ENCODE measurements at regions not wholly inside any gene's neighbourhood (a gene's known extent, or its start where the extent isn't known, plus 50 kb on each side); places are given as distances from the start of the nearest gene placed in this dataset.
"Not testable (repeated sequence)": the region's sequence is repeated elsewhere in the genome, so short reads cannot be mapped to it uniquely, and the experiment has no call there.

DNA sequence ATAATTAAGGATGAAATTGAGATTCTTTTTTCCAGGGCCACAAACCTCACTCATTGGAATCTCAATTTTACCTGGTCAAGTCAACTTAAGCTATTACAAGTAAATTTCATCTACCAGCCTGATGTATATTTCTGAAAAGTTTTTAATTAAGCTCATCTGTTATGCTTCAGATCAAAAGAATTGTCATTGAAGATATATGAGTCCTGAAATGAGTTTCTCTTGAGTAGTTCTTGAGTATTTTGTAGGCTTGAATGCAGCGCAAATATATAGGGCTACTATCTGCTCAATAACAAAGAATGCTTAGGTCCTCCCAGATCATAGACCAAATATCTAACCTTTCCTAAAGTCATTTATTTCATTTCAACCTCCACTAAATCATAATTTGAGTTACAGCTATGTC lies 482.2 kb upstream of the ST8SIA4 start:
- Mint-ChIP-seq H3K9me3 (no peaks in the 10 kb centered on the region), H3K4me3 (no peak overlapping the region), H3K4me1 (no peaks in the 10 kb centered on the region), H3K27ac (no peak overlapping the region), H3K36me3 (no peaks in the 10 kb centered on the region), H3K27me3 (no peaks in the 10 kb centered on the region)
- DNase-seq, result no peak
- CTCF ChIA-PET, result no interaction called here

GRCh38 chr5:101370181-101370580 lies 467.1 kb upstream of the ST8SIA4 start:
- CTCF ChIA-PET, result no interaction called here
- H3K4me3 Mint-ChIP-seq, result no peak overlapping the region
- H3K27me3 Mint-ChIP-seq, result no peaks in the 10 kb centered on the region
- H3K27ac Mint-ChIP-seq, result no peak overlapping the region
- no peak for DNase-seq
- no peaks in the 10 kb centered on the region for H3K36me3 Mint-ChIP-seq
- H3K4me1 Mint-ChIP-seq, result no peaks in the 10 kb centered on the region
- H3K9me3 Mint-ChIP-seq, result no peaks in the 10 kb centered on the region

GRCh38 chr5:101364469-101364868 lies 461.4 kb upstream of the ST8SIA4 start:
- H3K4me1 Mint-ChIP-seq, result no peaks in the 10 kb centered on the region

GRCh38 chr5:101362067-101362466 lies 459.0 kb upstream of the ST8SIA4 start:
- Mint-ChIP-seq H3K4me1 (no peaks in the 10 kb centered on the region), H3K36me3 (no peaks in the 10 kb centered on the region), H3K9me3 (no peaks in the 10 kb centered on the region), H3K4me3 (no peak overlapping the region), H3K27me3 (no peaks in the 10 kb centered on the region), H3K27ac (no peak overlapping the region)
- no peak for DNase-seq
- CTCF ChIA-PET, result no interaction called here

More at GRCh38 chr5:101364469-101364868, 461.4 kb upstream of the ST8SIA4 start:
- Mint-ChIP-seq H3K36me3 (no peaks in the 10 kb centered on the region), H3K27me3 (no peaks in the 10 kb centered on the region), H3K9me3 (no peaks in the 10 kb centered on the region), H3K27ac (no peak overlapping the region), H3K4me3 (no peak overlapping the region)
- DNase-seq, result no peak
- CTCF ChIA-PET, result no interaction called here

DNA sequence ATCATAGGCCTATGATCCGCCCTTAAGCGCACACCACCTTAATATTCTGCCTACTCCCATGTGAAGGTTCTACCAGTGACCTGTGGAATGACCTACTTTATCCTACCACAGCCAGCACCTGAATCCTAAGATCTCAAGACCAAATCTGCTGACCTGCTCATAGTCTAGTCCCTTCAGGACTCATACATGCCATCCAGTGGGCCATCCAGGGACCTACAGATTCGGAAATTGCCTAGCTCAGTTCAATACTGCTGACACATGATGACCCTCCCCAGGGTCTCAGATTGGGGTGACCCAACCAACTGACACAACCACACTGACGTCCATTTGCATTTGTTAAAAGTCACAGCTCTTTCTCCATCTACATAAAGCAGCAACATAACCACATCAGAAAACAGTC lies 443.8 kb upstream of the ST8SIA4 start:
- Mint-ChIP-seq H3K36me3 (no peaks in the 10 kb centered on the region), H3K27me3 (no peaks in the 10 kb centered on the region), H3K4me1 (no peaks in the 10 kb centered on the region), H3K4me3 (no peak overlapping the region), H3K27ac (no peak overlapping the region), H3K9me3 (peaks cover 2% of the 10 kb centered on the region)
- no peak for DNase-seq
- CTCF ChIA-PET, result no interaction called here

DNA sequence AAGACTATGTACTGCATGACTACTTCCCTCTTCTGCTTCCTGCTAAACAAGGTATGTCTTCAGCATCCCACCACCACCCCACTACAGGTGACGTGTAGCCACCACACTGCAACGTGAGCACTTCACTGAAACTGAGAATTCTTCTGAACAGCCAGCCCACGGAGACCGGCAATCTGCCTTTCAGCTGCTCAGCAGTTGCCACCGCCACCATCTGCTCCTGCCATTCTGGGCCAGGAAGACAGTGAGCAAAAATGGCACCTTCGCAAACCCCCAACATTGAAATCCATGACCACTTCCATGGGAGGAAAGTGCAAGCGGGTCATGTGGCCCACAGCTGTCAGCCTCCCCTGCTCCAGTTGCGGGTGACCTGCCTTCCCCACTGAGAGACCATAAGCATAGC lies 443.4 kb upstream of the ST8SIA4 start:
- Mint-ChIP-seq H3K4me1 (no peaks in the 10 kb centered on the region), H3K27ac (no peak overlapping the region), H3K9me3 (peaks cover 2% of the 10 kb centered on the region), H3K36me3 (no peaks in the 10 kb centered on the region), H3K4me3 (no peak overlapping the region), H3K27me3 (no peaks in the 10 kb centered on the region)
- no peak for DNase-seq
- CTCF ChIA-PET, result no interaction called here

DNA sequence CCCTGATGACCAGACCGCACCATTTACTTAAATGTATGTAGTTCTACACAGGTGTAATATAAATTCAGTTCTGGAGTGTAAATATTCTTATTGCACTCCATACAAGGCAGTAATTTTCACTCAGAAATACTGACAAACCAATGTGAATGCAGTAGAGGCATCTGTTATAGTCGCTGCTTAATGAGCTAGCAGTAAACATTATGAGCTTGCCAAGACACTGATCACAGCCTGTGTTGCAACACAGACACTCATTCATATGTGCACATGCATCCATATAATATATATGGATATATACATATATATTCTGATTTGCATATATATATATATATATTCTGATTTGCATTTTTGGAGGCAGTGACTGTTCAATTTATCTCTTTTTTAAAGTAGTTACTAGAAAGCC lies 435.1 kb upstream of the ST8SIA4 start:
- H3K36me3 Mint-ChIP-seq, result no peaks in the 10 kb centered on the region
- H3K27me3 Mint-ChIP-seq, result no peaks in the 10 kb centered on the region
- H3K27ac Mint-ChIP-seq, result no peak overlapping the region
- no peaks in the 10 kb centered on the region for H3K4me1 Mint-ChIP-seq
- no peak overlapping the region for H3K4me3 Mint-ChIP-seq
- CTCF ChIA-PET, result no interaction called here
- H3K9me3 Mint-ChIP-seq, result no peaks in the 10 kb centered on the region
- DNase-seq, result no peak

GRCh38 chr5:101327816-101328215 lies 424.7 kb upstream of the ST8SIA4 start:
- Mint-ChIP-seq H3K4me3 (no peak overlapping the region), H3K27me3 (no peaks in the 10 kb centered on the region), H3K9me3 (no peaks in the 10 kb centered on the region), H3K4me1 (no peaks in the 10 kb centered on the region), H3K27ac (no peak overlapping the region), H3K36me3 (no peaks in the 10 kb centered on the region)
- DNase-seq, result no peak
- CTCF ChIA-PET, result no interaction called here

DNA sequence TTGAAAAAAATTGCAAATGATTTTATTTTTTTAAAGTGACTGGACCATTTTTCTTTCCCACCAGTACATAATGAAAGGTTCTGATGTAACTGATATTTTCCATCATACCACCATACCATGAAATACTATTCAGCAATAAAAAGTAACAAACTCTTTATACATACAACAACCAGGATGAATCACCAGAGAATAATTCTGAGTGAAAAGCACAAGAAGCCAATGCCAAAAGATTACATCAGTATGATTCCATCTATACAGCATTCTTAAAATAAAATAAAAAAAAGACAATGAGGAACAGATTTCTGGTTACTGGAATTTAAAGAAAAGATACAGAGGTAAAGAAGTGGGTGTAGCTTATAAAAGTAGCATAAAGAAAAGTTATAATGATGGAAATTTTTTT lies 423.7 kb upstream of the ST8SIA4 start:
- no peak overlapping the region for H3K27ac Mint-ChIP-seq
- CTCF ChIA-PET, result no interaction called here
- DNase-seq, result no peak

GRCh38 chr5:101316401-101316800 lies 413.3 kb upstream of the ST8SIA4 start:
- H3K27me3 Mint-ChIP-seq, H3K36me3 Mint-ChIP-seq, H3K4me1 Mint-ChIP-seq, CTCF ChIA-PET, H3K4me3 Mint-ChIP-seq, H3K27ac Mint-ChIP-seq, H3K9me3 Mint-ChIP-seq, DNase-seq: not testable (repeated sequence)

More for the DNA sequence above, 423.7 kb upstream of the ST8SIA4 start:
- Mint-ChIP-seq H3K36me3 (no peaks in the 10 kb centered on the region), H3K9me3 (no peaks in the 10 kb centered on the region), H3K27me3 (no peaks in the 10 kb centered on the region), H3K4me1 (no peaks in the 10 kb centered on the region), H3K4me3 (no peak overlapping the region)

- no peak overlapping the region for H3K27ac Mint-ChIP-seq
- CTCF ChIA-PET, result interaction anchor here (0.5 kb wide), 1 partner anchor 741 kb away, joined by 3 read pairs; no protein-coding TSS in a partner anchor
- no peaks in the 10 kb centered on the region for H3K27me3 Mint-ChIP-seq
- H3K4me3 Mint-ChIP-seq, result no peak overlapping the region
- no peaks in the 10 kb centered on the region for H3K9me3 Mint-ChIP-seq
- H3K4me1 Mint-ChIP-seq, result no peaks in the 10 kb centered on the region
- DNase-seq, result no peak
- H3K36me3 Mint-ChIP-seq, result no peaks in the 10 kb centered on the region
These were observed 403.5 kb upstream of the ST8SIA4 start for GRCh38 chr5:101306391-101307137.

- CTCF ChIA-PET, result no interaction called here
- Mint-ChIP-seq H3K4me1 (no peaks in the 10 kb centered on the region), H3K9me3 (no peaks in the 10 kb centered on the region), H3K27me3 (no peaks in the 10 kb centered on the region), H3K4me3 (no peak overlapping the region), H3K36me3 (no peaks in the 10 kb centered on the region), H3K27ac (no peak overlapping the region)
- no peak for DNase-seq
These were observed 393.4 kb upstream of the ST8SIA4 start for GRCh38 chr5:101296477-101296876.

DNA sequence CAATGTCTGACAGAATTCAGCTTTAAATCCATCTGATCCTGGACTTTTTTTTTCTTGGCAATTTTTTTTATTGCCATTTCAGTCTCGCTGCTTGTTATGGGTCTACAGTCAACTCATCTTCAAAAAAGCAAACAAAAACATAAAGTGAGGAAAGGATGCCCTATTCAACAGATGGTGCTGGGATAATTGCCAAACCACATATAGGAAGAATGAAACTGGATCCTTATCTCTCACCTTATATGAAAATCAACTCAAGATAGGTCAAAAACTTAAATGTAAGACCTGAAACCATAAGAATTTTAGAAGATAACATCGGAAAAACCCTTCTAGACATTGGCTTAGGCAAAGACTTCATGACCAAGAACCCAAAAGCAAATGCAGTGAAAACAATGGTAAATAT lies 389.1 kb upstream of the ST8SIA4 start:
- no peaks in the 10 kb centered on the region for H3K27me3 Mint-ChIP-seq
- CTCF ChIA-PET, result no interaction called here
- H3K4me3 Mint-ChIP-seq, result no peak overlapping the region
- no peak overlapping the region for H3K27ac Mint-ChIP-seq
- H3K9me3 Mint-ChIP-seq, result no peaks in the 10 kb centered on the region
- no peaks in the 10 kb centered on the region for H3K4me1 Mint-ChIP-seq
- no peaks in the 10 kb centered on the region for H3K36me3 Mint-ChIP-seq
- no peak for DNase-seq

- DNase-seq, H3K36me3 Mint-ChIP-seq, H3K4me3 Mint-ChIP-seq, H3K4me1 Mint-ChIP-seq, H3K27me3 Mint-ChIP-seq, CTCF ChIA-PET, H3K27ac Mint-ChIP-seq, H3K9me3 Mint-ChIP-seq: not testable (repeated sequence)
These were observed 387.7 kb upstream of the ST8SIA4 start for GRCh38 chr5:101290761-101291160.

DNA sequence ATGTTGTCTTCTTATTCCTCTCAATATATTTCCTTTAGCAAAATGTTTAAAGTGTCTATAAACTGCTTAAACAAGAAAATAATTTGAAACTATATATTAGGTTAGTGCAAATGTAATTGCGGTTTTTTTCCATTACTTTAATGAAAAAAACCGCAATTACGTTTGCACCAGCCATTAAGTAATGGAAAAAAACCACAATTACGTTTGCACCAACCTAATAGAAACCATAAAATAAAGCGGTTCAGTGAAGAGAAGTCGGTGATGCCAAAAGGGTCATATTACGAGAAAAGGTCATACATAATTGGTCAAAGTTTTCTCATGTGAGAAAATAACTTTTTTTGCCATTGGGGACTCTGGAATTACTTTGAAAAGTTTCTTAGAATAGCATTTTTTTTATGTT lies 385.6 kb upstream of the ST8SIA4 start:
- no peaks in the 10 kb centered on the region for H3K27me3 Mint-ChIP-seq
- H3K4me1 Mint-ChIP-seq, result no peaks in the 10 kb centered on the region
- H3K9me3 Mint-ChIP-seq, result no peaks in the 10 kb centered on the region
- DNase-seq, result no peak
- no peak overlapping the region for H3K4me3 Mint-ChIP-seq
- no peak overlapping the region for H3K27ac Mint-ChIP-seq
- CTCF ChIA-PET, result no interaction called here
- H3K36me3 Mint-ChIP-seq, result no peaks in the 10 kb centered on the region
